OCI-LY3 (cell line): ENCODE measurements at regions not wholly inside any gene's neighbourhood (a gene's known extent, or its start where the extent isn't known, plus 50 kb on each side); places are given as distances from the start of the nearest gene placed in this dataset.

Experiments
- EZH2phosphoT487 ChIP-seq: fragments of 200-600 bp; shearing (Covaris generic); IDR thresholded peaks from 2 replicates; pipeline ENCODE4 v1.6.1; 2018; ENCODE audit warnings: antibody characterized with exemption, mixed run types, low read depth
- TF ChIP-seq, protein P1 (sequence below): fragments of 200-600, 300-600 bp; sonication (generic); IDR thresholded peaks from 2 replicates; pipeline ENCODE4 v1.5.1; 2014; ENCODE audit warnings: antibody characterized with exemption, low read length, low read depth

DNA sequence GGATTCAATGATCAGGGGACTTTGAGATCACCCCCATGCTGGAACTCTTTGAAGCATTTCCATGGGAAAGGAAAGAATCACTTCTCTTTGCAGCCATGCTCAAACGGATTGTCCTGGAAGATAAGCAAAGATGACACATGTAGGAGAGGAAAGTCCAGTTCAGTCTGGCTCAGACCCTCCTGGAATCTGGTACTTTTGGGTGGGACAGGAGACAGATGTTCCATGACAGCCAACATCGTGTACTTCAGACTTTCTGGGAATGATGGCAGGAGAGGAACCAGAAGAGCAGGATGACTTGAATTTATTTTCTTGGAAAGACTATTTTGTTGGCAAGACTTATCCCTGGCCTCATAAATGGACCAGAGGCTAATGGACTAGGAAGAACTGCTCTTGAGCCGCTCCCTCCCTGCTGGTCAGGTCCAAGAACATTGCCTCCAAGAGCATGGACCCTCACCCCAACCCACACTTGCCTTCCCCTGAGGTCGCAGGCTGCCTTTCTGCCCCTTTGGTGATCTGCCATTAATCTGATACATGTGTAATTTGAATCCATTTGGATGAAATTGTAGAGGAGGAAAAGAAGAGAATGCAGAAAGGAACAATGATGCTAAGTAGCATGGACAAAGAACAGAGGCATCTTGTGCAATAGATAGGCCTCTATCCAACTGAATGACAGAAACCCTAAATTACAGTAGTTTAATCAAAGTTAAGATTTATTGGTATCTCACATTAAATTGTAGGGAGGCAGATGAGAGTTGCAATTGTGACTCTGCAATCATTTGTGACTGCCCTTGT is 201.0 kb downstream of the SNX19 start:
- TF ChIP-seq, protein P1, sequence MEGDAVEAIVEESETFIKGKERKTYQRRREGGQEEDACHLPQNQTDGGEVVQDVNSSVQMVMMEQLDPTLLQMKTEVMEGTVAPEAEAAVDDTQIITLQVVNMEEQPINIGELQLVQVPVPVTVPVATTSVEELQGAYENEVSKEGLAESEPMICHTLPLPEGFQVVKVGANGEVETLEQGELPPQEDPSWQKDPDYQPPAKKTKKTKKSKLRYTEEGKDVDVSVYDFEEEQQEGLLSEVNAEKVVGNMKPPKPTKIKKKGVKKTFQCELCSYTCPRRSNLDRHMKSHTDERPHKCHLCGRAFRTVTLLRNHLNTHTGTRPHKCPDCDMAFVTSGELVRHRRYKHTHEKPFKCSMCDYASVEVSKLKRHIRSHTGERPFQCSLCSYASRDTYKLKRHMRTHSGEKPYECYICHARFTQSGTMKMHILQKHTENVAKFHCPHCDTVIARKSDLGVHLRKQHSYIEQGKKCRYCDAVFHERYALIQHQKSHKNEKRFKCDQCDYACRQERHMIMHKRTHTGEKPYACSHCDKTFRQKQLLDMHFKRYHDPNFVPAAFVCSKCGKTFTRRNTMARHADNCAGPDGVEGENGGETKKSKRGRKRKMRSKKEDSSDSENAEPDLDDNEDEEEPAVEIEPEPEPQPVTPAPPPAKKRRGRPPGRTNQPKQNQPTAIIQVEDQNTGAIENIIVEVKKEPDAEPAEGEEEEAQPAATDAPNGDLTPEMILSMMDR, result no peak
- no peak for TF ChIP-seq EZH2phosphoT487
